CD14-positive monocyte (primary cell): ENCODE measurements at regions not wholly inside any gene's neighbourhood (a gene's known extent, or its start where the extent isn't known, plus 50 kb on each side); places are given as distances from the start of the nearest gene placed in this dataset.

Experiments
- DNase-seq, 3 donors: peaks; one replicate each; pipeline ENCODE4 v3.0.0-alpha.2; 2011 to 2022
- H2AFZ ChIP-seq: 2 replicates; pipeline ENCODE4 v1.6.0; 2012; ENCODE audit warnings: mild to moderate bottlenecking, low read depth, low read length, inconsistent platforms; ENCODE audit not compliant: insufficient read depth, poor library complexity, severe bottlenecking
- H3K27ac ChIP-seq, 2 donors: 1 replicate in 1 of 2; 2 replicates in 1 of 2; pipeline ENCODE4 v1.5.1; 2012 to 2013; ENCODE audit warnings: low read length in 2 of 2, control low read depth in 1 of 2, inconsistent platforms in 1 of 2, low read depth in 1 of 2, mild to moderate bottlenecking in 1 of 2
- H3K27me3 ChIP-seq, 2 donors: one replicate each; pipeline versions ENCODE4 v1.6.0 to v1.6.1; 2011 to 2013; ENCODE audit warnings: low read length in 2 of 2; ENCODE audit not compliant: control insufficient read depth in 2 of 2, insufficient read depth in 2 of 2
- H3K36me3 ChIP-seq, 2 donors: replicated peaks in 1 of 2; 1 replicate in 1 of 2; 2 replicates in 1 of 2; pipeline versions ENCODE4 v1.5.1 to v1.6.1; 2012 to 2013; ENCODE audit warnings: low read length in 2 of 2, control low read depth in 1 of 2, inconsistent platforms in 1 of 2, mild to moderate bottlenecking in 1 of 2; ENCODE audit not compliant: insufficient read depth in 2 of 2, control insufficient read depth in 1 of 2
- H3K4me1 ChIP-seq, 2 donors: 1 replicate in 1 of 2; 2 replicates in 1 of 2; pipeline versions ENCODE4 v1.5.1 to v1.6.1; 2012 to 2013; ENCODE audit warnings: low read length in 2 of 2, control low read depth in 1 of 2, inconsistent platforms in 1 of 2, mild to moderate bottlenecking in 1 of 2, moderate library complexity in 1 of 2; ENCODE audit not compliant: insufficient read depth in 2 of 2, control insufficient read depth in 1 of 2
- H3K4me2 ChIP-seq: replicated peaks from 2 replicates; pipeline ENCODE3; 2012; ENCODE audit warnings: low read length, moderate library complexity, mild to moderate bottlenecking; ENCODE audit not compliant: poor library complexity, severe bottlenecking; ENCODE audit errors: extremely low read depth
- H3K4me3 ChIP-seq, 3 experiments: fragments of 200-600 bp in 1 of 3; sonication (generic) in 1 of 3; replicated peaks in 1 of 3; 1 replicate in 2 of 3; 2 replicates in 1 of 3; pipeline ENCODE4 v1.5.1; 2011 to 2013; ENCODE audit warnings: low read length in 3 of 3, mild to moderate bottlenecking in 3 of 3, control low read depth in 2 of 3, low read depth in 2 of 3, inconsistent platforms in 1 of 3, moderate library complexity in 1 of 3
- H3K79me2 ChIP-seq: 2 replicates; pipeline ENCODE4 v1.6.0; 2012; ENCODE audit warnings: mild to moderate bottlenecking, control low read depth, inconsistent platforms, low read length, moderate library complexity; ENCODE audit not compliant: insufficient read depth
- H3K9ac ChIP-seq: 2 replicates; pipeline ENCODE4 v1.6.0; 2017; ENCODE audit warnings: low read length, mild to moderate bottlenecking; ENCODE audit not compliant: insufficient read depth, poor library complexity, severe bottlenecking
- H3K9me3 ChIP-seq, 2 donors: replicated peaks in 1 of 2; 1 replicate in 1 of 2; 2 replicates in 1 of 2; pipeline versions ENCODE4 v1.5.1 to v1.6.1; 2012 to 2013; ENCODE audit warnings: low read length in 2 of 2, control low read depth in 1 of 2; ENCODE audit not compliant: control insufficient read depth in 1 of 2, insufficient read depth in 1 of 2
- H4K20me1 ChIP-seq: 2 replicates; pipeline ENCODE4 v1.6.0; 2012; ENCODE audit warnings: mild to moderate bottlenecking, low read length, control low read depth, moderate library complexity; ENCODE audit not compliant: insufficient read depth
- H3K27ac Mint-ChIP-seq, 7 donors: one replicate each; pipeline ENCODE4 v1.8.0; 2020; ENCODE audit warnings: mild to moderate bottlenecking in 7 of 7, mixed read lengths in 7 of 7, moderate library complexity in 6 of 7, inconsistent platforms in 2 of 7
- H3K27me3 Mint-ChIP-seq, 3 donors: one replicate each; pipeline ENCODE4 v1.8.0; 2021 to 2022; ENCODE audit warnings: low read depth in 3 of 3, mild to moderate bottlenecking in 3 of 3, mixed read lengths in 3 of 3, moderate library complexity in 3 of 3, inconsistent platforms in 1 of 3
- H3K36me3 Mint-ChIP-seq, 2 donors: one replicate each; pipeline ENCODE4 v1.8.0; 2020; ENCODE audit warnings: mixed read lengths in 2 of 2, inconsistent platforms in 1 of 2, mild to moderate bottlenecking in 1 of 2
- H3K4me1 Mint-ChIP-seq: one replicate; pipeline ENCODE4 v1.8.0; 2020; ENCODE audit warnings: mild to moderate bottlenecking, mixed read lengths
- H3K4me3 Mint-ChIP-seq, 2 donors: one replicate each; pipeline ENCODE4 v1.8.0; 2020; ENCODE audit warnings: mild to moderate bottlenecking in 2 of 2, mixed read lengths in 2 of 2, moderate library complexity in 1 of 2
- H3K9me3 Mint-ChIP-seq, 7 donors: one replicate each; pipeline ENCODE4 v1.8.0; 2020 to 2022; ENCODE audit warnings: mixed read lengths in 7 of 7, mild to moderate bottlenecking in 6 of 7, moderate library complexity in 6 of 7, inconsistent platforms in 2 of 7
- CTCF ChIP-seq: fragments of 200-600 bp; IDR thresholded peaks from one replicate; pipeline ENCODE4 v1.8.0; 2022; ENCODE audit warnings: antibody characterized with exemption, mild to moderate bottlenecking
- WGBS: methylation state at CpG from one replicate; pipeline ENCODE4 v1.1.5; 2013; ENCODE audit warnings: missing lambda C conversion rate; ENCODE audit not compliant: insufficient coverage; 5-methylcytosine and 5-hydroxymethylcytosine counted together
- intact Hi-C, 2 donors: fragments of 100-400 bp; cut with micrococcal nuclease; formaldehyde crosslinking; loops; one replicate each; pipeline versions ENCODE4 v1.15.0 to v1.15.1; 2023

GRCh38 chr2:146602856-146603255, 1242.0 kb upstream of the ACVR2A start:
- H3K4me1 Mint-ChIP-seq: no peaks in the 10 kb centered on the region
- Histone ChIP-seq H3K4me1 (no peaks in the 10 kb centered on the region), H2AFZ (no peak overlapping the region), H3K4me2 (no peak overlapping the region), H3K4me3 (no peak overlapping the region), H4K20me1 (no peaks in the 10 kb centered on the region), H3K9ac (no peak overlapping the region), H3K79me2 (no peaks in the 10 kb centered on the region), H3K27ac (no peak overlapping the region), H3K36me3 (no peaks in the 10 kb centered on the region), H3K9me3 (no peaks in the 10 kb centered on the region), H3K27me3 (no peaks in the 10 kb centered on the region)
- no peak overlapping the region for H3K27ac Mint-ChIP-seq
- no CpG with 5 or more reads among the region's 3 CpGs for WGBS
- no peak for DNase-seq
- peaks cover 0 to 2% (median 0%) of the 10 kb centered on the region in 3 donors for H3K27me3 Mint-ChIP-seq
- TF ChIP-seq CTCF: no peak
- intact Hi-C loops: no loop called here
- H3K9me3 Mint-ChIP-seq: peaks cover 0 to 3% (median 2%) of the 10 kb centered on the region in 7 donors
- H3K36me3 Mint-ChIP-seq: no peaks in the 10 kb centered on the region
- no peak overlapping the region for H3K4me3 Mint-ChIP-seq

- no peak for DNase-seq
- no peaks in the 10 kb centered on the region for H3K27me3 ChIP-seq
- intact Hi-C loops: no loop called here
- H4K20me1 ChIP-seq: no peaks in the 10 kb centered on the region
- H2AFZ ChIP-seq: no peak overlapping the region
- no peak overlapping the region for H3K4me3 ChIP-seq
- no peaks in the 10 kb centered on the region for H3K9me3 ChIP-seq
- Mint-ChIP-seq H3K36me3 (no peaks in the 10 kb centered on the region), H3K27ac (no peak overlapping the region), H3K9me3 (peaks cover 0 to 3% (median 2%) of the 10 kb centered on the region in 7 donors), H3K4me3 (no peak overlapping the region), H3K27me3 (peaks cover 0 to 2% (median 0%) of the 10 kb centered on the region in 3 donors), H3K4me1 (no peaks in the 10 kb centered on the region)
- no peak overlapping the region for H3K9ac ChIP-seq
- no peaks in the 10 kb centered on the region for H3K79me2 ChIP-seq
- H3K36me3 ChIP-seq: no peaks in the 10 kb centered on the region
- H3K4me2 ChIP-seq: no peak overlapping the region
- no peak overlapping the region for H3K27ac ChIP-seq
- H3K4me1 ChIP-seq: no peaks in the 10 kb centered on the region
- no peak for TF ChIP-seq CTCF
Measured at GRCh38 chr2:146602383-146602782, 1242.4 kb upstream of the ACVR2A start.
